ENCODE measurements at regions not wholly inside any gene's neighbourhood (a gene's known extent, or its start where the extent isn't known, plus 50 kb on each side); places are given as distances from the start of the nearest gene placed in this dataset.

GRCh38 chr9:29198861-29199260 lies 1625.6 kb upstream of the C9orf72 start:
- DNase-seq (ENCODE audit: low read depth) = no peak
- no peak for TF ChIP-seq CTCF (conservative IDR thresholded peaks at IDR 0.05; ENCODE audit: control insufficient read depth, insufficient read depth, low read depth, low read length)
- H3K4me3 ChIP-seq (ENCODE audit: control insufficient read depth, low read depth, low read length) = no peak overlapping the region

GRCh38 chr9:29199975-29200374 lies 1626.7 kb upstream of the C9orf72 start:
- no peak overlapping the region for H3K4me3 ChIP-seq (ENCODE audit: control insufficient read depth, low read depth, low read length)
- TF ChIP-seq CTCF (conservative IDR thresholded peaks at IDR 0.05; ENCODE audit: control insufficient read depth, insufficient read depth, low read depth, low read length) = no peak
- DNase-seq (ENCODE audit: low read depth) = no peak

- no peak overlapping the region for H3K4me3 ChIP-seq (ENCODE audit: control insufficient read depth, low read depth, low read length)
- DNase-seq (ENCODE audit: low read depth) = no peak
- TF ChIP-seq CTCF (conservative IDR thresholded peaks at IDR 0.05; ENCODE audit: control insufficient read depth, insufficient read depth, low read depth, low read length) = no peak
Measured at GRCh38 chr9:29200650-29201049, 1627.4 kb upstream of the C9orf72 start.

GRCh38 chr9:29203244-29203930 lies 1630.1 kb upstream of the C9orf72 start:
- H3K4me3 ChIP-seq (ENCODE audit: control insufficient read depth, low read depth, low read length) = no peak overlapping the region
- no peak for DNase-seq (ENCODE audit: low read depth)
- TF ChIP-seq CTCF (conservative IDR thresholded peaks at IDR 0.05; ENCODE audit: control insufficient read depth, insufficient read depth, low read depth, low read length) = no peak

GRCh38 chr9:29208670-29209069 lies 1635.4 kb upstream of the C9orf72 start:
- TF ChIP-seq CTCF (conservative IDR thresholded peaks at IDR 0.05; ENCODE audit: control insufficient read depth, insufficient read depth, low read depth, low read length) = no peak
- DNase-seq (ENCODE audit: low read depth) = no peak
- H3K4me3 ChIP-seq (ENCODE audit: control insufficient read depth, low read depth, low read length) = no peak overlapping the region

- no peak overlapping the region for H3K4me3 ChIP-seq (ENCODE audit: control insufficient read depth, low read depth, low read length)
- no peak for TF ChIP-seq CTCF (conservative IDR thresholded peaks at IDR 0.05; ENCODE audit: control insufficient read depth, insufficient read depth, low read depth, low read length)
- DNase-seq (ENCODE audit: low read depth) = no peak
Measured at GRCh38 chr9:29209748-29210291, 1636.5 kb upstream of the C9orf72 start.
